HG02678 (cell line): ENCODE measurements at regions not wholly inside any gene's neighbourhood (a gene's known extent, or its start where the extent isn't known, plus 50 kb on each side); places are given as distances from the start of the nearest gene placed in this dataset.
"Not testable (repeated sequence)": the region's sequence is repeated elsewhere in the genome, so short reads cannot be mapped to it uniquely, and the experiment has no call there.

ENCODE experiments used
- ATAC-seq: cut with Tn5 transposase; IDR thresholded peaks from one replicate; pipeline ENCODE4 v1.9.1; 2021; ENCODE audit warnings: mild to moderate bottlenecking, moderate library complexity; ENCODE audit not compliant: unreplicated experiment

DNA sequence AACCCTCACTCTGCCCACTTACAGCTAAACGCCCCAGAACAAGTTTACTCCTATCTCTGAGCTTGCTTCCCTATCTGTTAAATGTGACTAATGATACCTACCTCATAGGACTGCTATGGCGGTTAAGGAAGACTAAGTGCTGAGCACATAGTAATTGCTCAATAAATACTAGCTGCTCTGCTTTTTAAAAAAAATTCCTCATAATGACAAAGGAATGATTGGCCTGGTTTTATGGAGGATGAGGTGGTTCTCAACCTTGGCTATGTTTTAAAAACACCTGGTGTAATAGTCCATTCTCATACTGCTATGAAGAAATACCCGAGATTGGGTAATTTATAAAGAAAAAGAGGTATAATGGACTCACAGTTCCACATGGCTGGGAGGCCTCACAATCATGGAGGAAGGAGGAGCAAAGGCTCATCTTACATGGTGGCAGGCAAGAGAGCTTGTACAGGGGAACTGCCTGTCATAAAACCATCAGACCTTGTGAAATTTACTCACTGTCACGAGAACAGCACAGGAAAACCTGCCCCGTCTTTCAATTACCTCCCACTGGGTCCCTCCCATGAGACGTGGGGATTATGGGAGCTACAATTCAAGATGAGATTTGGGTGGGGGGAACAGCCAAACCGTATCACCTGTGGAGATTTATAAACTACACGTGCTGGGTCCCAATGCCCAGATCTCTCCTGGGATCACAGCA lies 127.2 kb upstream of the SYT13 start:
- ATAC-seq: no peak

- no peak for ATAC-seq
These were observed 126.4 kb upstream of the SYT13 start for GRCh38 chr11:45412521-45412920.

DNA sequence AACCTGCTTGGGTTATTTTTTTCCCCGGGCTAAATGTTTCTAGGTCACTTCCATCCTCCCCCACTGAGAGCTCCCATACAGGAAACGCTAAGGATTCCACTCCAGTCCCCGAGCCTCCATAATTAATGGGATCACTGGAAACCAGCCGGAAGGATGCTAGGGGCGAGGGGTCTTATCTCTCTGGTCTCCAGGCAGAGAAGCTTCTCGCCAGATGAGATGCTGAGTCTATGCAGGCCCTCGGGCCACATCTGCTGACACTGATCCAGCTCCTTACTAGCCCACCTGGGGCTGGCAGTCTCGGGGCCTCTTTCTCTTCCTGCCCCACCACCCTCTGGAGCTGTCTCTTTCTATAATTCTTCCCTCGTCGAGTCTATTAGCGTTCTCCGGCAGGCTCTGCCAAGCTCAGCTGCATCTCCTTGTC lies 125.9 kb upstream of the SYT13 start:
- no peak for ATAC-seq

GRCh38 chr11:45411228-45411946 lies 125.2 kb upstream of the SYT13 start:
- ATAC-seq: no peak

- no peak for ATAC-seq
These were observed 124.5 kb upstream of the SYT13 start for GRCh38 chr11:45410391-45411227.

DNA sequence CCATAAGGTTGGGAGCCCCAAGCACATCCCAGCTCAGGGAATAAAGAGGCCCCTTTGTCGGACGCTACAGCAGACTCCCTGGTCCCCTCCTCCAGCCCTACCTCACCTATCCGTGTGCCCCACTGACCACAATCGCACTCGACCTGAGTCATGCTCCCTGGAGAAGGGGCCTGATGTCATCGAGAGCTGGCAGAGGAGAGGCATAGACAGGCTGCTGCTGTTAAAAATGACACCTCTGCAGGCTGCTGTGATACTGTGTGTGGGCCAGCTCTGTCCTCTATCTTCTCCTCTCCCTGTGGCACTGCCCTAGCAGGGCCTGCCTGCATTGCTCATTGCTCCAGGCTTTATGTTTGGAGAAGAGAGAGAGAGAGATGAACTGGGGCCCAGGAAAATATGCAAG lies 123.4 kb upstream of the SYT13 start:
- ATAC-seq: no peak

GRCh38 chr11:45407226-45407625 lies 121.1 kb upstream of the SYT13 start:
- no peak for ATAC-seq

DNA sequence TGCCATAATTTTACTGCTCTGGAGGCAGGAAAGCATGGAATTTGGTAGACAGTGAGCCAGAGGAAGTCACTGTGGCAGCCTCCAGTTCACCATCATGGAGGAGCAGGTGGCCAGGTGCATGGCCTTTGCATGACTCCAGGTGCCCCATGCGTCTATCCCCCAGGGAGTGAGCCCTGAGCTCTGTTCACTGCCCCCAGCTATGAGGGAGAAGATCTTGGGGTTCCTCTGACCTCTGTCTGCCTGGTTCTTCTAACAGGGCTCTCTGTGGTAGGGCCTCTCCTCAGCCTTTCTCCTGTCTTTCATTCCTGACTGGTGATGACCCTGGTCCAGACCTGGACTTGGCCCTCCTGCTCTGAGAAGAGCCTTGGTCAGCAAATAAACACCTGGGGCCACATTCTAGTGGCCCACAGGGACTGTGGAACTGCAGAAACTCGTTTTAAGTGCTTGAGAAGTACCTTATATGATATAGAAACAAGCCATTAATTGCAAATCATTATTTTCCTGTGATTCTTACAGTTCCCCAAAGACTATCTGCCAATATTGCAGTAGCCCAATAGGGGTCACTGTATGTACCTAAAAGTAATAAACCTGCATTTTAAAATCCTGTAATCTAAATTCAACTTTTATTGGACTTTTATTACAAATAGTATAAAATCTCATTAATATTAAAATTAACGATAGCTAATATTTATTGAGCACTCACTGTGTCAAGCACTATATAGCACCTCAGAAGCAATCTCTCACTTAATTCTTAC lies 120.0 kb upstream of the SYT13 start:
- ATAC-seq: no peak

GRCh38 chr11:45403521-45403920 lies 117.4 kb upstream of the SYT13 start:
- ATAC-seq: not testable (repeated sequence)

- ATAC-seq: no peak
These were observed 116.0 kb upstream of the SYT13 start for GRCh38 chr11:45402049-45402630.

DNA sequence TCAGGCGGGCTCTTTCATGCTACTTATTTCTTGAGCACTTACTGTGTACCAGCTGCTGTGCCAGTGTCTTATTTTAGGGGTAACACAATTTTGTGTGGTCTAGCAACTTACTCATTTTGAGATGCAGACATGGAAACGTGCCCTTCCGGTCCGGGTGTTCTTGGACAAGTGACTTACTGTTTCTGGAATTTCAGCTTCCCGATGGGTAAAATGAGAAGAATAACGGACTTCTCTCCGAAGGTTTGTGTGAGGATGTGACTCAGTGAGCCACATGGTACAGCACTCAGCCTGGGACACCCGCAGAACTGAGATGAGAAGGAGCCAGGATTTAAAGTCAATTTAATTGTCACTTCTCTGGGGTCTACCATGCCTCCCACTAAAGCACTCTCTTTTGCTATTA lies 114.5 kb upstream of the SYT13 start:
- no peak for ATAC-seq

- ATAC-seq: no peak
These were observed 113.0 kb upstream of the SYT13 start for GRCh38 chr11:45399166-45399565.

DNA sequence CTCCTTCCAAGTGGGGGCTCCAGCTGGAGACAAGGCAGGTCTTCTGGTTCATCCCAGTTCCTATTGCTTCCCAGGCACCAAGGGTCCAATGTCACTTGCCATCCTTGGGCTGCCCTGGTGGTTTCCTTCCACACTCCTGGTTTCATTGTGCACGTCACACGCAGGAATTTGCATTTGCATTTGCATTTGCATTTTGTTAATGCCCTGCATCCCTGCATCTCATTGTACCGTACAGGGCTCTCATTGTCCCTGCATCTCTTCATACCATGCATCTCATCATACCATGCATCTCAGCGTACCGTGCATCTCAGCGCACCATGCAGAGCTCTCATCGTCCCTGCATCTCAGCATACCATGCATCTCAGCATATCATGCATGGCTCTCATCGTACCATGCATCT lies 112.2 kb upstream of the SYT13 start:
- no peak for ATAC-seq

- ATAC-seq: no peak
These were observed 110.3 kb upstream of the SYT13 start for GRCh38 chr11:45396394-45396793.

GRCh38 chr11:45395947-45396346 lies 109.8 kb upstream of the SYT13 start:
- no peak for ATAC-seq

- no peak for ATAC-seq
These were observed 109.3 kb upstream of the SYT13 start for GRCh38 chr11:45395421-45395820.

GRCh38 chr11:45394294-45395085 lies 108.3 kb upstream of the SYT13 start:
- no peak for ATAC-seq

DNA sequence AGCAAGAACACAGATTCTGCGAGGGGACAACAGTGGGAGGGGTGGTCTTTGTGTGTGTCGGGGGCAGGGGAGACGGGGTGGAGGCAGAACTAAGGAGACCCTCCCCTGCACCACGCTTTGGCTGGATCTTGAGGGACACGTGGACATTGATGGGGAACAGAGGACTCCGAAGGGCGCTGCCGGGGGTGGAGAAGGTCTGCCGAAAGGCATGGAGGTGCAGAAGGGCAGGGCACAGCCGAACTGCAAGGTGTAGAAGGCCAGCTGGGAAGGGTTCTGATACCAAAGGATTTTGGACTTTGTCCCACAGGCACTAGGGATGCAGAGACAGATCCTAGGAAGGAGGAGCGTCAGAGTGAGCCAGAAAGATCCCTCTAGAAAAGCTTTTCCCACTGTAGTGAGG lies 107.7 kb upstream of the SYT13 start:
- no peak for ATAC-seq

DNA sequence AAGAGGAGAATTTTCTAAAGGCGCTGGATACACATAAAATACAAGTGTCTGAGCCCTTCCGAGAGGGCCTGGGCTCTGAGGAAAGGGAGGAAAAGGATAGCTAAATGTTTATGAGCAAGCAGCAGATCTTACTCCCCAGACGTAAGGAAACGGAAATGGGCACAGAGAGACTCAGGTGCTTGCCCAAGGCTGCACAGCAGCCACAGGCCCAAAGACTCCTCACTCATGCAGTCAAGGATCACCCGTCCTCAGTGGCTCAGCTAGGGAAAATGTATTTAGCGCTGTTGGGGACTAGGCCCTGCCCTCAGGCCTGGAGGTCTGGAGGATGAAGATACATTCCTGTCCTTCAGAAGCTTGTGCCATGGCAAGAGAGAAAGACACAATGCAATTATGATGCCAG lies 107.2 kb upstream of the SYT13 start:
- no peak for ATAC-seq

DNA sequence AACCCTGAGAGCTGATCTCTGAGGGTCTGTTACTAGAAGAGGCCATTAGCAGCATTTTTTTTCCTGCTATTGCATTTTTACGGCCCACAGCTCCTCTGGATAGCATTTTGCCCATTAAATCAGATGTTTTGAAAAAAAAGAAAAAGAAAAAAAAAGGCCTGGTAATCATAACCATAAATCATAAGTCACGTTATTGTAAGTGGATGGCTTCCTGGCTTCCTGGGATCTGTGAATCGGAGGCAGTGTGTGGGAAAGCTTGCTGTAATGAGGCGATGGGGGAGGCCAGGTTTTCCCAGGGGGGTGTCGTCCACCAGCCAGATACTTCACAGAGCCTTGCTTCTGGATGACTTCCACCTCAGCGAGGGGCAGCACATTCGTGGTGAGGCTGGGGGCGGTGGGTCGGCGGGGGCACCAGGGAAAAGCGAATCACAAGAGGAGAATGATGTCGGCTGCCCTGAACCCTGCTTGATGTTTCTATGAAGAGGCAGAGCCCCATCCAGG lies 106.5 kb upstream of the SYT13 start:
- ATAC-seq: no peak
